ENCODE measurements at regions not wholly inside any gene's neighbourhood (a gene's known extent, or its start where the extent isn't known, plus 50 kb on each side); places are given as distances from the start of the nearest gene placed in this dataset.

GRCh38 chr5:103464835-103465484 lies 97.6 kb downstream of the NUDT12 start:
- Histone ChIP-seq H3K36me3 (ENCODE audit: insufficient read depth, low read length) (no peaks in the 10 kb centered on the region), H3K4me2 (ENCODE audit: low read length) (no peak overlapping the region), H3K79me2 (replicated peaks; ENCODE audit: insufficient read depth, low read length) (no peaks in the 10 kb centered on the region), H3K27ac (ENCODE audit: low read length) (no peak overlapping the region), H3K9me2 (ENCODE audit: insufficient read depth, low read length) (no peaks in the 10 kb centered on the region), H3K27me3 (ENCODE audit: insufficient read depth, low read depth, low read length) (no peaks in the 10 kb centered on the region), H3F3A (ENCODE audit: insufficient read depth, low read length, poor library complexity, severe bottlenecking) (no peaks in the 10 kb centered on the region), H3K9me3 (ENCODE audit: low read length) (no peaks in the 10 kb centered on the region), H4K20me1 (ENCODE audit: insufficient read depth) (no peaks in the 10 kb centered on the region), H3K4me3 (ENCODE audit: low read length) (no peak overlapping the region), H3K9ac (ENCODE audit: low read length) (no peak overlapping the region), H2AFZ (ENCODE audit: low read depth, low read length) (no peak overlapping the region)
- TF ChIP-seq TAF1 (IDR thresholded peaks at IDR 0.05; ENCODE audit: low read depth) (no peak), REST (IDR thresholded peaks at IDR 0.05; ENCODE audit: borderline replicate concordance) (no peak), CTCF (IDR thresholded peaks at IDR 0.05; ENCODE audit: poor library complexity, severe bottlenecking) (no peak), EZH2 (IDR thresholded peaks at IDR 0.05; ENCODE audit: borderline replicate concordance, insufficient read depth, low read length, poor library complexity, severe bottlenecking) (no peak), POLR2AphosphoS5 (IDR thresholded peaks at IDR 0.05) (no peak), RAD21 (conservative IDR thresholded peaks at IDR 0.05) (no peak), MXI1 (conservative IDR thresholded peaks at IDR 0.05; ENCODE audit: poor library complexity, severe bottlenecking) (no peak), SMC3 (conservative IDR thresholded peaks at IDR 0.05; ENCODE audit: poor library complexity) (no peak), EP300 (conservative IDR thresholded peaks at IDR 0.05; ENCODE audit: poor library complexity, severe bottlenecking) (no peak)

- Histone ChIP-seq H3K27me3 (ENCODE audit: insufficient read depth, low read depth, low read length) (no peaks in the 10 kb centered on the region), H3K79me2 (replicated peaks; ENCODE audit: insufficient read depth, low read length) (no peaks in the 10 kb centered on the region), H3K9ac (ENCODE audit: low read length) (no peak overlapping the region), H3F3A (ENCODE audit: insufficient read depth, low read length, poor library complexity, severe bottlenecking) (no peaks in the 10 kb centered on the region), H3K9me3 (ENCODE audit: low read length) (no peaks in the 10 kb centered on the region), H3K9me2 (ENCODE audit: insufficient read depth, low read length) (no peaks in the 10 kb centered on the region), H3K36me3 (ENCODE audit: insufficient read depth, low read length) (no peaks in the 10 kb centered on the region), H3K4me2 (ENCODE audit: low read length) (no peak overlapping the region), H3K4me3 (ENCODE audit: low read length) (no peak overlapping the region), H2AFZ (ENCODE audit: low read depth, low read length) (no peak overlapping the region), H4K20me1 (ENCODE audit: insufficient read depth) (no peaks in the 10 kb centered on the region), H3K27ac (ENCODE audit: low read length) (no peak overlapping the region)
- TF ChIP-seq TAF1 (IDR thresholded peaks at IDR 0.05; ENCODE audit: low read depth) = no peak
- TF ChIP-seq CTCF (IDR thresholded peaks at IDR 0.05; ENCODE audit: poor library complexity, severe bottlenecking) = no peak
- no peak for TF ChIP-seq SMC3 (conservative IDR thresholded peaks at IDR 0.05; ENCODE audit: poor library complexity)
- TF ChIP-seq POLR2AphosphoS5 (IDR thresholded peaks at IDR 0.05) = no peak
- TF ChIP-seq REST (IDR thresholded peaks at IDR 0.05; ENCODE audit: borderline replicate concordance) = no peak
- no peak for TF ChIP-seq RAD21 (conservative IDR thresholded peaks at IDR 0.05)
- no peak for TF ChIP-seq EZH2 (IDR thresholded peaks at IDR 0.05; ENCODE audit: borderline replicate concordance, insufficient read depth, low read length, poor library complexity, severe bottlenecking)
- no peak for TF ChIP-seq EP300 (conservative IDR thresholded peaks at IDR 0.05; ENCODE audit: poor library complexity, severe bottlenecking)
- no peak for TF ChIP-seq MXI1 (conservative IDR thresholded peaks at IDR 0.05; ENCODE audit: poor library complexity, severe bottlenecking)
These were observed 99.3 kb downstream of the NUDT12 start for GRCh38 chr5:103463261-103463660.
